Activated naive CD4-positive, alpha-beta T cell treated with anti-CD3 and anti-CD28 coated beads for 36 hours (primary cell): ENCODE measurements at regions not wholly inside any gene's neighbourhood (a gene's known extent, or its start where the extent isn't known, plus 50 kb on each side); places are given as distances from the start of the nearest gene placed in this dataset.

Experiments
- CTCF ChIA-PET: fragments of 350-600 bp; sonication (Branson Sonifier 250); formaldehyde crosslinking; loops from one replicate; lab custom pipeline; 2021; ENCODE audit warnings: antibody characterized with exemption; lab: Charles Lee
- DNase-seq: peaks from one replicate; pipeline ENCODE4 v3.0.0-alpha.2; 2020
- H3K27ac Mint-ChIP-seq: one replicate; pipeline ENCODE4 v1.8.0; 2021; ENCODE audit warnings: mild to moderate bottlenecking, mixed read lengths
- H3K27me3 Mint-ChIP-seq: one replicate; pipeline ENCODE4 v1.8.0; 2021; ENCODE audit warnings: low read depth, mixed read lengths
- H3K36me3 Mint-ChIP-seq: one replicate; pipeline ENCODE4 v1.8.0; 2021; ENCODE audit warnings: low read depth, mixed read lengths
- H3K4me1 Mint-ChIP-seq: one replicate; pipeline ENCODE4 v1.8.0; 2021; ENCODE audit warnings: low read depth, mixed read lengths
- H3K4me3 Mint-ChIP-seq: one replicate; pipeline ENCODE4 v1.8.0; 2021; ENCODE audit warnings: mild to moderate bottlenecking, moderate library complexity, mixed read lengths
- H3K9me3 Mint-ChIP-seq: one replicate; pipeline ENCODE4 v1.8.0; 2021; ENCODE audit warnings: mixed read lengths
- intact Hi-C: fragments of 100-400 bp; cut with micrococcal nuclease; formaldehyde crosslinking; loops from one replicate; pipeline ENCODE4 v1.15.1; 2023

GRCh38 chr10:100670368-100670767, 75.0 kb upstream of the PAX2 start:
- Mint-ChIP-seq H3K9me3 (no peaks in the 10 kb centered on the region), H3K36me3 (no peaks in the 10 kb centered on the region), H3K27me3 (peaks cover 56% of the 10 kb centered on the region), H3K27ac (no peak overlapping the region), H3K4me3 (no peak overlapping the region), H3K4me1 (peaks cover 6% of the 10 kb centered on the region)
- intact Hi-C loops, result loop anchor here (2.0 to 5.0 kb wide), 2 partner anchors 157 to 202 kb away; no protein-coding TSS in a partner anchor
- no peak for DNase-seq
- CTCF ChIA-PET, result interaction anchor here (0.7 to 4.9 kb wide), 4 partner anchors 24 to 590 kb away, joined by 3 to 29 read pairs (median 4); no protein-coding TSS in a partner anchor

DNA sequence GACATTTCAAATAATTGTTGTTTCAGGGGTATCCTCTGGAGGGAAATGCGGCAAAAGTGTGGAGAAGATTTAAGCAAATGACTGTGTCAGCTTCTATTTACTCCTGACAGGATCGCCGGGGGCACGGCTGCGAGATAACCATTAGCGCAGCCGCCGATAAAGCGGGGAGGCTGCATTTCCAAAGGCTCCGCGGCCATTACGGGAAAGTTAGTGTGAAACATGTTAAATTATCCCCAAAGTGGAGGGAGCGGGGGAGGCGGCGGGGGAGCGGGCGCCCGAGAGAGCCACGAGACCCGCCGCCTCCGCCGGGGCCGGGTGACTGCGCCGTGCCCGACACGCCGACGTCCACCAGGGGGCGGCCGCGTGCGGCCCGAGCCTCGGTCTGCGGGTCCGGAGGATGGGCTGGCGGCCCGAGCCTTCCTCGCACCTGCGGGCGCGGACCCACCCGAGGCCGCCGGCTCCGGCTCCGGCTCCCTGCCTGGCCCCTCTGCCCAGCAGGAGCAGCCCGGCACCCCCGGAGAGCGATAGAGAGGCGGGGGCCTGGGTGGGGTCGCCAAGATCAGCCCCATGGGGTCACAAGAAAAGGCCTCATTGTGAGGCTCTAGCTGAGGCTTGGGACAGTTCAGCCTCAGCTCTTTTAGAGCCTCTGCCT, 74.4 kb upstream of the PAX2 start:
- no peak overlapping the region for H3K27ac Mint-ChIP-seq
- intact Hi-C loops, result loop anchor here (1.0 to 5.0 kb wide), 3 partner anchors 72 to 202 kb away; no protein-coding TSS in a partner anchor
- peaks cover 58% of the 10 kb centered on the region for H3K27me3 Mint-ChIP-seq
- CTCF ChIA-PET, result interaction anchor here (0.6 to 4.9 kb wide), 6 partner anchors 24 to 590 kb away, joined by 3 to 29 read pairs (median 4); no protein-coding TSS in a partner anchor
- H3K4me1 Mint-ChIP-seq, result peaks cover 6% of the 10 kb centered on the region
- H3K36me3 Mint-ChIP-seq, result no peaks in the 10 kb centered on the region
- H3K4me3 Mint-ChIP-seq, result no peak overlapping the region
- H3K9me3 Mint-ChIP-seq, result no peaks in the 10 kb centered on the region
- DNase-seq, result peak; percentile 67

GRCh38 chr10:100672199-100672598, 73.2 kb upstream of the PAX2 start:
- H3K4me1 Mint-ChIP-seq, result peaks cover 6% of the 10 kb centered on the region
- no peaks in the 10 kb centered on the region for H3K36me3 Mint-ChIP-seq
- H3K9me3 Mint-ChIP-seq, result no peaks in the 10 kb centered on the region
- no peak for DNase-seq
- H3K27ac Mint-ChIP-seq, result no peak overlapping the region
- CTCF ChIA-PET, result interaction anchor here (2.1 to 4.9 kb wide), 2 partner anchors 22 to 71 kb away, joined by 6 to 29 read pairs; no protein-coding TSS in a partner anchor
- H3K27me3 Mint-ChIP-seq, result peaks cover 56% of the 10 kb centered on the region
- intact Hi-C loops, result loop anchor here (5.0 kb wide), 1 partner anchor 155 kb away; no protein-coding TSS in a partner anchor
- no peak overlapping the region for H3K4me3 Mint-ChIP-seq

DNA sequence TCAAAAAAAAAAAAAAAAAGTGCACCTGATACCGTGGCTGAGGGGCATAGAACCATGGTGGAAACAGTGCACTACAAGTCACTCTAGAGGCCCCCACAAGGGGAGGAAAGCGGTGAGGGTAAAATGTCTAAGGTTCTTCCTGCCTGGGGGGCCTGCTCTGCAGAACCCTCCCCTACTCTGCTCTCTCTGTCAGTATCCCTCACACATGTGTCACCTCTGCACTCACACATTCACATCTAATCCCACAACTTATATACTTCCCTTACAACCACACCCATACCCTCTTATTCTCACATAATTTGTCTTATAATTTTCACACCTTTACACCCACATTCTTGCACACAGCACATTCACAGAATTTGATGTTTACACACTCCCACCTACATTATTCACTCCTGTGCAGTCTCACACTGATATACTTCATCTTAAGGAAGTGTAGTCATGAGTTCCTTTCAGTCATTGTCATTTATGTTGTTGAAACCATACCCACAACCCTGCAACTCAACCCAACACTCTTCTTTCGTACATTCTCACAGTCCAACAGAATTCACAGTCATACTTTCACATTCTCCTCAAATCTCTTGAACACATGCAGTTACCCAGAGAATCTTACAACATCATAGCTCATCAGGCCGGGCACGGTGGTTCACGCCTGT, 68.0 kb upstream of the PAX2 start:
- intact Hi-C loops, result no loop called here
- Mint-ChIP-seq H3K4me1 (no peaks in the 10 kb centered on the region), H3K27ac (no peak overlapping the region), H3K9me3 (no peaks in the 10 kb centered on the region), H3K27me3 (peaks cover 40% of the 10 kb centered on the region), H3K36me3 (no peaks in the 10 kb centered on the region), H3K4me3 (no peak overlapping the region)
- DNase-seq, result no peak
- CTCF ChIA-PET, result interaction anchor here (0.7 to 1.9 kb wide), 2 partner anchors 66 to 320 kb away, joined by 3 to 7 read pairs; no protein-coding TSS in a partner anchor

DNA sequence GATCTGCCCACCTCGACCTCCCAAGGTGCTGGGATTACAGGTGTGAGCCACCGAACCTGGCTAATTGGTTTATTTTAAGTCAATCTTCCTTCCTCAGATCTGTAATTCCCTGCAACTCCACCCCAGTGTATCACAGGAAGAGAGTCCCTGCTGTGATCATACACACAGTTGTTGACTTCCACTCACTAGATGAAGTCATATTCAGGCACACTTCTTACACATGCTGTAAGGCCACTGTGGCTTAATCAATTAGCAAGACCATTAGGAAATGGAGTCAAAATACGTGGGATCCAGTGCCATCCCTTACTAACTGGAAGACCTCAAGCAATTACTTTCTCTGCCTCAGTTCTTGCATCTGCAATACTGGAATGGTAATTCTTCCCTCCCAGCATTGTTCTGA, 66.1 kb upstream of the PAX2 start:
- no peaks in the 10 kb centered on the region for H3K4me1 Mint-ChIP-seq
- intact Hi-C loops, result no loop called here
- H3K9me3 Mint-ChIP-seq, result no peaks in the 10 kb centered on the region
- no peaks in the 10 kb centered on the region for H3K36me3 Mint-ChIP-seq
- CTCF ChIA-PET, result interaction anchor here (0.8 kb wide), 1 partner anchor 118 kb away, joined by 3 read pairs; no protein-coding TSS in a partner anchor
- H3K27me3 Mint-ChIP-seq, result peaks cover 41% of the 10 kb centered on the region
- no peak overlapping the region for H3K27ac Mint-ChIP-seq
- DNase-seq, result no peak
- no peak overlapping the region for H3K4me3 Mint-ChIP-seq

GRCh38 chr10:100683004-100683403, 62.4 kb upstream of the PAX2 start:
- intact Hi-C loops, result no loop called here
- CTCF ChIA-PET, result interaction anchor here (0.6 to 0.9 kb wide), 2 partner anchors 195 to 831 kb away, joined by 3 read pairs; no protein-coding TSS in a partner anchor
- no peak overlapping the region for H3K4me3 Mint-ChIP-seq

DNA sequence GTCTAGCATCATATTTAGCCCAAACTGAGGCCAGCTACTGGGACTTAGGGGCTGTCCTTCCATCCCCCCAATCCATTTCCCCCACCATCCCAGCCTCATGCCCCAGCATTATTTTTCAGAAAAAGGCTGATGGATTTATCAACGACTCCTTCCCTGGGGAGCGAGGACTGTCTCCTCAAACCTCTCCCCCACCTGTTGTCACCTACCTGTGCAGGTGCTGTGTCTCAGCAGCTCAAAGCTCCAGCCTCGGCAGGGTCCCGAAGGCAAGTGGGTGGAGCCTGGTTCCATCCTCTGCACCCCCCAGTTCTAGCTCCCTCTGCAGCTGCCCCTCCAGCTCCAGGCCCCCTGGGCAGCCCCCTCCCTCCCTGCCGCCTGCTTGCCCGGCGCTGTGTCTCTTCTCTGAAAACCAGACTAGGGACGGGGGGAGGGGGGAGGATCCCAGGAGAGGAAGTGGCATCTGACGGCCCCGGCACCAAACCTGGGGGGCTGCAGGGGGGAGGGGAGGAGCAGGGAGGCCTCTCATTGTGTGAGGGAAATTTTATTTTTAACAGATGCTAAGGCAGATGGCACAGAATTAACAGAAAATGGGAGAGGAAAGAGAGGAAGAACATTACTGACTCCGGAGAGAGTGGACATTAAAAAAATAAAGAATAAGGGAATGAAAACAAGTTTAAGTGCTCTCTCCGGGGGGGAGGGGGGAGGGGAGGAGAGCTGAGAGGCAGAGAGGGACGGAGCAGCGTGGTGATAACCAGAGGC, 61.7 kb upstream of the PAX2 start:
- no peak for DNase-seq
- Mint-ChIP-seq H3K4me3 (no peak overlapping the region), H3K9me3 (no peaks in the 10 kb centered on the region), H3K27me3 (peaks cover 70% of the 10 kb centered on the region), H3K36me3 (no peaks in the 10 kb centered on the region), H3K4me1 (no peaks in the 10 kb centered on the region), H3K27ac (no peak overlapping the region)
- intact Hi-C loops, result no loop called here
- CTCF ChIA-PET, result interaction anchor here (0.6 to 0.9 kb wide), 2 partner anchors 194 to 830 kb away, joined by 3 read pairs; no protein-coding TSS in a partner anchor

More at GRCh38 chr10:100683004-100683403, 62.4 kb upstream of the PAX2 start:
- peaks cover 63% of the 10 kb centered on the region for H3K27me3 Mint-ChIP-seq
- H3K27ac Mint-ChIP-seq, result no peak overlapping the region
- no peaks in the 10 kb centered on the region for H3K36me3 Mint-ChIP-seq
- DNase-seq, result no peak
- H3K9me3 Mint-ChIP-seq, result no peaks in the 10 kb centered on the region
- no peaks in the 10 kb centered on the region for H3K4me1 Mint-ChIP-seq

GRCh38 chr10:100684688-100685235, 60.6 kb upstream of the PAX2 start:
- CTCF ChIA-PET, result no interaction called here
- Mint-ChIP-seq H3K4me1 (no peaks in the 10 kb centered on the region), H3K36me3 (no peaks in the 10 kb centered on the region), H3K27me3 (peaks cover 73% of the 10 kb centered on the region), H3K4me3 (no peak overlapping the region), H3K9me3 (no peaks in the 10 kb centered on the region), H3K27ac (no peak overlapping the region)
- no peak for DNase-seq
- intact Hi-C loops, result no loop called here

DNA sequence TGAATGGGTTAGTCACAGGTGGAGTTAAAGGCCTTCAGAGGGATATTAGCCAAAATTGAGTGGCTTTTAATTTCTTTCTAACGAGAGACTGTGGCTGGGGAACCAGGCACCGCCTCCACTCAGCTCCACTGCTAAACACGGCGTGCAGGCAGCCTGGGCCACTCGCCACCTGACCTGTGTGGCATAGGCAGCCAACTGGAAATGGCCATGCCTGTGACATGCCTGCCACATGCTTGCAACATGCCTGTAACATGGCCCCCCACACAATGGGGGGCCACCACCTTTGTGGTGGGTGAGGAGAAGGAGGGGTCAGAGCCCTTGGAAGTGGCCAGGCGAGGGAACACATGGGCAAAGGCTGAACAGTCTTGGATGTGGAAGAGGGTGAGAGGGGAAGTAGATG, 60.1 kb upstream of the PAX2 start:
- intact Hi-C loops, result no loop called here
- no peaks in the 10 kb centered on the region for H3K36me3 Mint-ChIP-seq
- CTCF ChIA-PET, result no interaction called here

DNA sequence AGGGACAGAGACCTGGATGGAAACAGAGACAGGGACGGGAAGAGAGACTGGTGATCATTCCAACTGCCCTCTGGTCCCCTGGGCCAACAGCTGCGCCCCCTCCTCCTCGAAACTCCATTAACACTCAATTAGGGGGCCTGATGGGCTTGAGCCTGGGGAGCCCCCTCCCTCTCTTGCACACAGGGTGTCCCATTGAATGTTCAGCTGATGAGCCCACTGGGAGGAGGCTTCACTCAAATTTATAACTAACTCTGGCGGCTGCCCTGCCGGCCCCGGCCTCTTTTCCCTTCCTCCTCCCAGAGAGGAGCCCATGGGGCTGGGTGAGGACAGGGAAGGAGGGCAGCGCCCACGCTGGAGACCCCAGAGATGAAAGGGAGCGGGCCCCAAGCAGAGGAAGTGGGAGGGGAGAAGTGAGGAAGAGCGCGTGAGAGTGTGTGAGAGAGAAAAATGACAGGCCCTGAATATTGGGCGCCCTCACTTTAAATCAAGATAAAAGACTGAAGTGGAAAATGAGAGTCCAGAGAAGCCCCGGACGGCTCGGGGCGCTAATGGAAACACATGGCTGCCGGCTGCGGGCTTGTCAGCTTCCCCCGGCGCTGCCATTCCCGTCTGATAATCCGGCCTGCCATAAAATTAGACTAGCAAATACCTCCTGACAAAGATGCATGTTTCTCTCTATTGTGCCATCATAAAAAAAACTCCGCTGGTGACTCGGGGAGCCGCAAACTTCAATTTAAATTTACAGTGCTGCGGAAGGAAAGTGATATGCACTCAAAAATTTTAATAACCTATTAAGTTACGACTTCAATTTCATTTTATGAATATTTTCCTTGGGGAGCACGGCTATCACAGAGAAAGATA, 58.0 kb upstream of the PAX2 start:
- H3K36me3 Mint-ChIP-seq, result no peaks in the 10 kb centered on the region
- no peaks in the 10 kb centered on the region for H3K4me1 Mint-ChIP-seq
- no peak for DNase-seq
- no peak overlapping the region for H3K4me3 Mint-ChIP-seq
- intact Hi-C loops, result no loop called here
- peaks cover 77% of the 10 kb centered on the region for H3K27me3 Mint-ChIP-seq
- H3K9me3 Mint-ChIP-seq, result no peaks in the 10 kb centered on the region
- H3K27ac Mint-ChIP-seq, result no peak overlapping the region
- CTCF ChIA-PET, result interaction anchor here (0.7 to 1.0 kb wide), 2 partner anchors 57 to 69 kb away, joined by 3 read pairs; no protein-coding TSS in a partner anchor

More for the DNA sequence above, 60.1 kb upstream of the PAX2 start:
- Mint-ChIP-seq H3K4me3 (no peak overlapping the region), H3K27me3 (peaks cover 73% of the 10 kb centered on the region), H3K27ac (no peak overlapping the region), H3K9me3 (no peaks in the 10 kb centered on the region), H3K4me1 (no peaks in the 10 kb centered on the region)
- no peak for DNase-seq

DNA sequence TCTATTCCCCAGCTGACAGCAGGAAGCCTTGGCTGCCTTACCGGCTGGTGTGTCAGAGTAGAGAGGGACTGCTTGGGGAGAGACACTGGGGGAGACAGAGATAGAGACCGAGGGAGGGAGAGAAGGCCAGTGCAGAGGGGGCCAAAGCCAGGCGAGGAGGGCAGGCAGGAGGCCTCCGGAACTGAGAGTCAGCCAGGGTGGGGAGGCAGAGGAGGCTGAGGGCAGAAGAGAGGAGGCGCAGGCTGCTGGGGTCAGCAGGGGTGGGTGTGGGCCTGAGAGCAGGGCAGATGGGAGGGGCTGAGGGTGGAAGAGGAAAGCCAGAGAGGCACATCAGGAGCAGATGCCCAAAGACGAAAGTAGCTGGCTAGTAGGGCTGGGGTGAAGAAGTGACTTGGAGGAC, 57.2 kb upstream of the PAX2 start:
- no peak for DNase-seq
- CTCF ChIA-PET, result interaction anchor here (0.7 to 1.0 kb wide), 3 partner anchors 56 to 104 kb away, joined by 3 read pairs; no protein-coding TSS in a partner anchor
- Mint-ChIP-seq H3K27ac (no peak overlapping the region), H3K4me3 (no peak overlapping the region), H3K27me3 (peaks cover 69% of the 10 kb centered on the region), H3K9me3 (no peaks in the 10 kb centered on the region), H3K4me1 (no peaks in the 10 kb centered on the region), H3K36me3 (no peaks in the 10 kb centered on the region)
- intact Hi-C loops, result no loop called here
